Endothelial cell of umbilical vein (primary cell): ENCODE measurements at regions not wholly inside any gene's neighbourhood (a gene's known extent, or its start where the extent isn't known, plus 50 kb on each side); places are given as distances from the start of the nearest gene placed in this dataset.

Experiments
- EZH2 ChIP-seq: IDR thresholded peaks from 2 replicates; pipeline ENCODE4 v1.6.1; 2012; ENCODE audit warnings: borderline replicate concordance, low read depth, mild to moderate bottlenecking, moderate library complexity, low read length, inconsistent platforms; ENCODE audit not compliant: severe bottlenecking
- FOS ChIP-seq: IDR thresholded peaks from 2 replicates; pipeline ENCODE4 v1.6.1; 2011; ENCODE audit warnings: mild to moderate bottlenecking, low read length, moderate library complexity, borderline replicate concordance; ENCODE audit not compliant: insufficient read depth
- GATA2 ChIP-seq: IDR thresholded peaks from 2 replicates; pipeline ENCODE4 v1.7.0; 2011; ENCODE audit warnings: low read depth, mild to moderate bottlenecking, moderate library complexity, mixed read lengths, low read length; ENCODE audit not compliant: insufficient read length, insufficient read depth
- JUN ChIP-seq: IDR thresholded peaks from 2 replicates; pipeline ENCODE4 v1.6.1; 2011; ENCODE audit warnings: borderline replicate concordance, low read depth; ENCODE audit not compliant: insufficient read length, insufficient read depth
- MYC ChIP-seq: IDR thresholded peaks from one replicate; pipeline ENCODE4 v1.6.1; 2011; ENCODE audit warnings: mild to moderate bottlenecking, low read depth, low read length
- POLR2A ChIP-seq: IDR thresholded peaks from 2 replicates; pipeline ENCODE4 v1.6.1; 2012; ENCODE audit warnings: low read depth, mild to moderate bottlenecking, control low read depth, low read length
- POLR2AphosphoS5 ChIP-seq: IDR thresholded peaks from 2 replicates; pipeline ENCODE4 v1.6.1; 2012; ENCODE audit warnings: low read depth, mild to moderate bottlenecking, control low read depth, low read length, moderate library complexity; ENCODE audit not compliant: insufficient read depth
- TF ChIP-seq, protein P1 (sequence below), 2 donors: IDR thresholded peaks; 1 replicate in 1 of 2; 2 replicates in 1 of 2; pipeline ENCODE4 v1.5.1; 2011; ENCODE audit warnings: low read length in 2 of 2, mild to moderate bottlenecking in 2 of 2, moderate library complexity in 2 of 2, control low read depth in 1 of 2, inconsistent platforms in 1 of 2, low read depth in 1 of 2; ENCODE audit not compliant: insufficient read depth in 1 of 2; ENCODE audit errors: extremely low read depth in 1 of 2

DNA sequence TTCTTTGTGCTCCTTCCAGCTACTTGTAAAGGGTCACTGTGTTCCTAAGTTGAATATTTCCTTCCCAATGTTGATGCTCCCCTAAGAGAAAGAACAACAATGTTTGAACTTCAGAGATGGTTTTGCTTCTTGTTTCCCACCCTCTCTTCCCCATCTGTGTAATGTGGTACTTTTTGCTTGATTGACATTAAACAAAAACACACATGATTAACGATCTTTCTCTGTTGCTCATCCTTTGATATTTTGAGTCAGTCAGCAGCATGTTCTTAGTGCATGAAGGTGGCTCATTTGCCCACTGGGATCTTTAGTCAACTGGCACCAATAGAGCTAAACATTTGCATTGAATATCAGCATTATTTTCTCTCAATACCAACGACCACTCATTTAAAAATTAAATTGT lies 313.0 kb upstream of the RIOK2 start:
- TF ChIP-seq, protein P1, sequence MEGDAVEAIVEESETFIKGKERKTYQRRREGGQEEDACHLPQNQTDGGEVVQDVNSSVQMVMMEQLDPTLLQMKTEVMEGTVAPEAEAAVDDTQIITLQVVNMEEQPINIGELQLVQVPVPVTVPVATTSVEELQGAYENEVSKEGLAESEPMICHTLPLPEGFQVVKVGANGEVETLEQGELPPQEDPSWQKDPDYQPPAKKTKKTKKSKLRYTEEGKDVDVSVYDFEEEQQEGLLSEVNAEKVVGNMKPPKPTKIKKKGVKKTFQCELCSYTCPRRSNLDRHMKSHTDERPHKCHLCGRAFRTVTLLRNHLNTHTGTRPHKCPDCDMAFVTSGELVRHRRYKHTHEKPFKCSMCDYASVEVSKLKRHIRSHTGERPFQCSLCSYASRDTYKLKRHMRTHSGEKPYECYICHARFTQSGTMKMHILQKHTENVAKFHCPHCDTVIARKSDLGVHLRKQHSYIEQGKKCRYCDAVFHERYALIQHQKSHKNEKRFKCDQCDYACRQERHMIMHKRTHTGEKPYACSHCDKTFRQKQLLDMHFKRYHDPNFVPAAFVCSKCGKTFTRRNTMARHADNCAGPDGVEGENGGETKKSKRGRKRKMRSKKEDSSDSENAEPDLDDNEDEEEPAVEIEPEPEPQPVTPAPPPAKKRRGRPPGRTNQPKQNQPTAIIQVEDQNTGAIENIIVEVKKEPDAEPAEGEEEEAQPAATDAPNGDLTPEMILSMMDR (IDR thresholded peaks at IDR 0.05; ENCODE audit: extremely low read depth in 1 of 2, insufficient read depth in 1 of 2, low read depth in 1 of 2, low read length in 2 of 2): no peak
- no peak for TF ChIP-seq POLR2A
- TF ChIP-seq MYC: no peak
- TF ChIP-seq FOS: no peak
- TF ChIP-seq JUN: no peak
- no peak for TF ChIP-seq POLR2AphosphoS5
- TF ChIP-seq GATA2: no peak
- no peak for TF ChIP-seq EZH2
